ENCODE measurements at regions not wholly inside any gene's neighbourhood (a gene's known extent, or its start where the extent isn't known, plus 50 kb on each side); places are given as distances from the start of the nearest gene placed in this dataset.

- Histone ChIP-seq H3K27me3 (ENCODE audit: control insufficient read depth, insufficient read depth, low read length) (no peaks in the 10 kb centered on the region), H3K9me3 (ENCODE audit: control insufficient read depth in 2 of 2, low read length in 2 of 2) (no peaks in the 10 kb centered on the region), H3K27ac (ENCODE audit: insufficient read depth, low read length, poor library complexity, severe bottlenecking) (no peak overlapping the region), H3K36me3 (ENCODE audit: control insufficient read depth, insufficient read depth, low read length) (no peaks in the 10 kb centered on the region), H3K4me1 (ENCODE audit: control insufficient read depth, insufficient read depth, low read length, poor library complexity, severe bottlenecking) (no peaks in the 10 kb centered on the region), H3K4me3 (ENCODE audit: low read depth, low read length) (no peak overlapping the region)
- no peak overlapping the region for H3K4me3 Mint-ChIP-seq
- no peaks in the 10 kb centered on the region for H3K27me3 Mint-ChIP-seq
- ATAC-seq (ENCODE audit: low read depth in 2 of 2) (no peak), DNase-seq (no peak)
- H3K4me1 Mint-ChIP-seq = no peaks in the 10 kb centered on the region
- no peak overlapping the region for H3K27ac Mint-ChIP-seq
- H3K9me3 Mint-ChIP-seq = no peaks in the 10 kb centered on the region
- no peaks in the 10 kb centered on the region for H3K36me3 Mint-ChIP-seq
Observed at GRCh38 chr14:55897031-55897430, 221.2 kb upstream of the PELI2 start.

GRCh38 chr14:55898938-55899337, 219.3 kb upstream of the PELI2 start:
- no peak overlapping the region for H3K4me3 Mint-ChIP-seq
- H3K4me1 Mint-ChIP-seq = no peaks in the 10 kb centered on the region
- no peak for ATAC-seq (ENCODE audit: low read depth in 2 of 2)
- Histone ChIP-seq H3K4me1 (ENCODE audit: control insufficient read depth, insufficient read depth, low read length, poor library complexity, severe bottlenecking) (no peaks in the 10 kb centered on the region), H3K27ac (ENCODE audit: insufficient read depth, low read length, poor library complexity, severe bottlenecking) (no peak overlapping the region), H3K9me3 (ENCODE audit: control insufficient read depth in 2 of 2, low read length in 2 of 2) (no peaks in the 10 kb centered on the region), H3K4me3 (ENCODE audit: low read depth, low read length) (no peak overlapping the region), H3K36me3 (ENCODE audit: control insufficient read depth, insufficient read depth, low read length) (no peaks in the 10 kb centered on the region), H3K27me3 (ENCODE audit: control insufficient read depth, insufficient read depth, low read length) (no peaks in the 10 kb centered on the region)
- no peak for DNase-seq
- no peaks in the 10 kb centered on the region for H3K36me3 Mint-ChIP-seq
- H3K27me3 Mint-ChIP-seq = no peaks in the 10 kb centered on the region
- no peak overlapping the region for H3K27ac Mint-ChIP-seq
- no peaks in the 10 kb centered on the region for H3K9me3 Mint-ChIP-seq

- Mint-ChIP-seq H3K4me1 (no peaks in the 10 kb centered on the region), H3K27me3 (no peaks in the 10 kb centered on the region), H3K9me3 (no peaks in the 10 kb centered on the region), H3K4me3 (no peak overlapping the region), H3K36me3 (no peaks in the 10 kb centered on the region), H3K27ac (no peak overlapping the region)
- no peaks in the 10 kb centered on the region for H3K9me3 ChIP-seq (ENCODE audit: control insufficient read depth in 2 of 2, low read length in 2 of 2)
- no peak overlapping the region for H3K4me3 ChIP-seq (ENCODE audit: low read depth, low read length)
- DNase-seq = no peak
- no peak for ATAC-seq (ENCODE audit: low read depth in 2 of 2)
- no peaks in the 10 kb centered on the region for H3K4me1 ChIP-seq (ENCODE audit: control insufficient read depth, insufficient read depth, low read length, poor library complexity, severe bottlenecking)
- H3K36me3 ChIP-seq (ENCODE audit: control insufficient read depth, insufficient read depth, low read length) = no peaks in the 10 kb centered on the region
- no peak overlapping the region for H3K27ac ChIP-seq (ENCODE audit: insufficient read depth, low read length, poor library complexity, severe bottlenecking)
- no peaks in the 10 kb centered on the region for H3K27me3 ChIP-seq (ENCODE audit: control insufficient read depth, insufficient read depth, low read length)
Observed at GRCh38 chr14:55899531-55899930, 218.7 kb upstream of the PELI2 start.

- Mint-ChIP-seq H3K9me3 (peaks cover 0 to 1% (median 0%) of the 10 kb centered on the region in 7 donors), H3K27me3 (no peaks in the 10 kb centered on the region), H3K36me3 (no peaks in the 10 kb centered on the region), H3K27ac (no peak overlapping the region), H3K4me1 (no peaks in the 10 kb centered on the region), H3K4me3 (no peak overlapping the region)
- H3K4me3 ChIP-seq (ENCODE audit: low read depth, low read length) = no peak overlapping the region
- no peaks in the 10 kb centered on the region for H3K36me3 ChIP-seq (ENCODE audit: control insufficient read depth, insufficient read depth, low read length)
- DNase-seq (no peak), ATAC-seq (ENCODE audit: low read depth in 2 of 2) (no peak)
- H3K27me3 ChIP-seq (ENCODE audit: control insufficient read depth, insufficient read depth, low read length) = no peaks in the 10 kb centered on the region
- H3K9me3 ChIP-seq (ENCODE audit: control insufficient read depth in 2 of 2, low read length in 2 of 2) = no peaks in the 10 kb centered on the region
- H3K4me1 ChIP-seq (ENCODE audit: control insufficient read depth, insufficient read depth, low read length, poor library complexity, severe bottlenecking) = no peaks in the 10 kb centered on the region
- H3K27ac ChIP-seq (ENCODE audit: insufficient read depth, low read length, poor library complexity, severe bottlenecking) = no peak overlapping the region
Observed at GRCh38 chr14:55900749-55901148, 217.5 kb upstream of the PELI2 start.

GRCh38 chr14:55901291-55901690, 216.9 kb upstream of the PELI2 start:
- Mint-ChIP-seq H3K27me3 (no peaks in the 10 kb centered on the region), H3K27ac (peak overlapping the region in 1 of 3 donors; percentile 32), H3K4me1 (no peaks in the 10 kb centered on the region), H3K9me3 (peaks cover 0 to 1% (median 0%) of the 10 kb centered on the region in 7 donors), H3K36me3 (no peaks in the 10 kb centered on the region), H3K4me3 (no peak overlapping the region)
- Histone ChIP-seq H3K36me3 (ENCODE audit: control insufficient read depth, insufficient read depth, low read length) (no peaks in the 10 kb centered on the region), H3K4me3 (ENCODE audit: low read depth, low read length) (no peak overlapping the region), H3K27me3 (ENCODE audit: control insufficient read depth, insufficient read depth, low read length) (no peaks in the 10 kb centered on the region), H3K9me3 (ENCODE audit: control insufficient read depth in 2 of 2, low read length in 2 of 2) (no peaks in the 10 kb centered on the region), H3K4me1 (ENCODE audit: control insufficient read depth, insufficient read depth, low read length, poor library complexity, severe bottlenecking) (no peaks in the 10 kb centered on the region), H3K27ac (ENCODE audit: insufficient read depth, low read length, poor library complexity, severe bottlenecking) (no peak overlapping the region)
- DNase-seq (no peak), ATAC-seq (ENCODE audit: low read depth in 2 of 2) (no peak)

GRCh38 chr14:55902241-55902640, 216.0 kb upstream of the PELI2 start:
- Histone ChIP-seq H3K4me3 (ENCODE audit: low read depth, low read length) (no peak overlapping the region), H3K4me1 (ENCODE audit: control insufficient read depth, insufficient read depth, low read length, poor library complexity, severe bottlenecking) (no peaks in the 10 kb centered on the region), H3K27me3 (ENCODE audit: control insufficient read depth, insufficient read depth, low read length) (no peaks in the 10 kb centered on the region), H3K9me3 (ENCODE audit: control insufficient read depth in 2 of 2, low read length in 2 of 2) (no peaks in the 10 kb centered on the region), H3K27ac (ENCODE audit: insufficient read depth, low read length, poor library complexity, severe bottlenecking) (no peak overlapping the region), H3K36me3 (ENCODE audit: control insufficient read depth, insufficient read depth, low read length) (no peaks in the 10 kb centered on the region)
- H3K27ac Mint-ChIP-seq = no peak overlapping the region
- H3K27me3 Mint-ChIP-seq = no peaks in the 10 kb centered on the region
- H3K4me1 Mint-ChIP-seq = no peaks in the 10 kb centered on the region
- no peak for DNase-seq
- ATAC-seq (ENCODE audit: low read depth in 2 of 2) = no peak
- H3K9me3 Mint-ChIP-seq = peaks cover 0 to 1% (median 0%) of the 10 kb centered on the region in 7 donors
- no peaks in the 10 kb centered on the region for H3K36me3 Mint-ChIP-seq
- H3K4me3 Mint-ChIP-seq = no peak overlapping the region

- Mint-ChIP-seq H3K36me3 (no peaks in the 10 kb centered on the region), H3K4me3 (no peak overlapping the region), H3K4me1 (no peaks in the 10 kb centered on the region), H3K27me3 (no peaks in the 10 kb centered on the region), H3K27ac (no peak overlapping the region), H3K9me3 (peaks cover 0 to 1% (median 0%) of the 10 kb centered on the region in 7 donors)
- no peak overlapping the region for H3K27ac ChIP-seq (ENCODE audit: insufficient read depth, low read length, poor library complexity, severe bottlenecking)
- no peaks in the 10 kb centered on the region for H3K9me3 ChIP-seq (ENCODE audit: control insufficient read depth in 2 of 2, low read length in 2 of 2)
- ATAC-seq (ENCODE audit: low read depth in 2 of 2) = no peak
- no peaks in the 10 kb centered on the region for H3K4me1 ChIP-seq (ENCODE audit: control insufficient read depth, insufficient read depth, low read length, poor library complexity, severe bottlenecking)
- DNase-seq = no peak
- no peak overlapping the region for H3K4me3 ChIP-seq (ENCODE audit: low read depth, low read length)
- no peaks in the 10 kb centered on the region for H3K27me3 ChIP-seq (ENCODE audit: control insufficient read depth, insufficient read depth, low read length)
- H3K36me3 ChIP-seq (ENCODE audit: control insufficient read depth, insufficient read depth, low read length) = no peaks in the 10 kb centered on the region
Observed at GRCh38 chr14:55904086-55904485, 214.1 kb upstream of the PELI2 start.

GRCh38 chr14:55908106-55908505, 210.1 kb upstream of the PELI2 start:
- H3K36me3 ChIP-seq (ENCODE audit: control insufficient read depth, insufficient read depth, low read length) = no peaks in the 10 kb centered on the region

More at GRCh38 chr14:55908106-55908505, 210.1 kb upstream of the PELI2 start:
- Mint-ChIP-seq H3K4me1 (no peaks in the 10 kb centered on the region), H3K27ac (no peak overlapping the region), H3K27me3 (no peaks in the 10 kb centered on the region), H3K9me3 (peaks cover 0 to 1% (median 0%) of the 10 kb centered on the region in 7 donors), H3K36me3 (no peaks in the 10 kb centered on the region), H3K4me3 (no peak overlapping the region)
- no peak for ATAC-seq (ENCODE audit: low read depth in 2 of 2)
- no peak overlapping the region for H3K27ac ChIP-seq (ENCODE audit: insufficient read depth, low read length, poor library complexity, severe bottlenecking)
- no peak overlapping the region for H3K4me3 ChIP-seq (ENCODE audit: low read depth, low read length)
- no peak for DNase-seq
- no peaks in the 10 kb centered on the region for H3K9me3 ChIP-seq (ENCODE audit: control insufficient read depth in 2 of 2, low read length in 2 of 2)
- H3K4me1 ChIP-seq (ENCODE audit: control insufficient read depth, insufficient read depth, low read length, poor library complexity, severe bottlenecking) = no peaks in the 10 kb centered on the region
- H3K27me3 ChIP-seq (ENCODE audit: control insufficient read depth, insufficient read depth, low read length) = no peaks in the 10 kb centered on the region
